ENCODE measurements at regions not wholly inside any gene's neighbourhood (a gene's known extent, or its start where the extent isn't known, plus 50 kb on each side); places are given as distances from the start of the nearest gene placed in this dataset.

DNA sequence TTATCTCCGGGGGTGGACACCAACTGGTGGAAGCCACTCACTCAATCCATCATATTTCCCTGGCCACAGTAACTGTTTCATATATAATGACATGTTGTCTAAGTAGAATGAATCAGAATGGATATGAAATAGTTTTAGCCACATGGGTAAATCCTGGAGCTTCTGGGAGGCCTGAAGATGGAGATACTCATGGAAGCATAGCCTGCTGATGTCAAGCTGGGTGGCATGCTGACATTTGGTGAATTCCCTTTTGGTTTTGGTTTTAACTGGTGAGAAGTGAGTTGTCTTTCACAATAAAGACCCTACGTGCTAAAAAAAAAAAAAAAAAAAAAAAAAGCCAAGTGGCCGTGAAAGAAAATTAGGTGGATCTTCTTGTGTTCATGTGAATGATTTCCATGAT lies 105.3 kb upstream of the ITGA6 start:
- no peak for TF ChIP-seq CTCF (conservative IDR thresholded peaks at IDR 0.05; ENCODE audit: low read depth, low read length)
- H3K4me3 ChIP-seq (ENCODE audit: low read depth, low read length): no peak overlapping the region
- no peak for DNase-seq (ENCODE audit: low read depth)

DNA sequence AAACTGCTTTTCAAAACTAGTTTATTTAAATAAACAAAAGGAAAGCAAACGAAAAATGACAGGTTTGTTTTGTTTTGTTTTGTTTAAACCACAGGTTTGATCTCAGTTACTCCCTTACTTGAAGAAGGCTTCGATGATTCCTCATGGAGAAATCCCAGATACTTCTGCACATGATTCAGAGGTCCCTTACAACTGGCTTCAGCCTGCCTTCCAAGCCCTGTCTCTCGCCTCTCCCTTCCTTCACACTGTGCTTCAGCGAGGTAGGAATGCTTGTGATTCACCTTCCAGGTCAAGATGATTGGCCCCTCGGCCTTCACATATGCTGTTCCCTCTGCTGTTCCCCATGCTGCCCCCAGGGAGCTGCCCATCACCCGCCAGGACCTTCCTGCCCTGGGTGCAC lies 104.1 kb upstream of the ITGA6 start:
- DNase-seq (ENCODE audit: low read depth): peak; percentile 44
- TF ChIP-seq CTCF (conservative IDR thresholded peaks at IDR 0.05; ENCODE audit: low read depth, low read length): no peak
- no peak overlapping the region for H3K4me3 ChIP-seq (ENCODE audit: low read depth, low read length)

- TF ChIP-seq CTCF (conservative IDR thresholded peaks at IDR 0.05; ENCODE audit: low read depth, low read length): no peak
- DNase-seq (ENCODE audit: low read depth): peak; percentile 55
- H3K4me3 ChIP-seq (ENCODE audit: low read depth, low read length): no peak overlapping the region
These were observed 103.4 kb upstream of the ITGA6 start for GRCh38 chr2:172323861-172324597.

GRCh38 chr2:172326211-172326509 lies 101.2 kb upstream of the ITGA6 start:
- TF ChIP-seq CTCF (conservative IDR thresholded peaks at IDR 0.05; ENCODE audit: low read depth, low read length): no peak
- DNase-seq (ENCODE audit: low read depth): no peak
- no peak overlapping the region for H3K4me3 ChIP-seq (ENCODE audit: low read depth, low read length)

GRCh38 chr2:172328103-172328841 lies 99.1 kb upstream of the ITGA6 start:
- H3K4me3 ChIP-seq (ENCODE audit: low read depth, low read length): no peak overlapping the region
- DNase-seq (ENCODE audit: low read depth): no peak
- no peak for TF ChIP-seq CTCF (conservative IDR thresholded peaks at IDR 0.05; ENCODE audit: low read depth, low read length)

DNA sequence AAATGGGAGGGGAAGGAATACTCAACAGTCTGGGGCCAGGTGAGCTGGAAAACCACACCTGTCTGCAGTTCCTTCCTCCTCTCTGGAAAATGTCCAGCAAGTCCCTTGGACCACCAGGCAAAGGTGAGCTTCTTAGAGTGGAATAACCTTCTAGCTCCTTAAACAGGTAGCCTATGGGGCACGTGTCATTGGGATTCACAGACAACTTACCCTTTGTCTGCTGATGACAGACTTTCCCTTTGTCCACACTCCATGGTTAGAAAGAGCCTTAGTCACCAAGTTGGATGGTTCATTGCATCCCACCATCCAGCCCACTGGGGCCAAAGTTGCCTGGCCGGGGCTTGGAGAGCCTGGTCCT lies 98.0 kb upstream of the ITGA6 start:
- no peak for DNase-seq (ENCODE audit: low read depth)
- TF ChIP-seq CTCF (conservative IDR thresholded peaks at IDR 0.05; ENCODE audit: low read depth, low read length): no peak
- no peak overlapping the region for H3K4me3 ChIP-seq (ENCODE audit: low read depth, low read length)
